HG03520 (cell line): ENCODE measurements at regions not wholly inside any gene's neighbourhood (a gene's known extent, or its start where the extent isn't known, plus 50 kb on each side); places are given as distances from the start of the nearest gene placed in this dataset.

Experiments
- ATAC-seq: cut with Tn5 transposase; IDR thresholded peaks from one replicate; pipeline ENCODE4 v1.9.1; 2021; ENCODE audit warnings: mild to moderate bottlenecking, moderate library complexity; ENCODE audit not compliant: unreplicated experiment

DNA sequence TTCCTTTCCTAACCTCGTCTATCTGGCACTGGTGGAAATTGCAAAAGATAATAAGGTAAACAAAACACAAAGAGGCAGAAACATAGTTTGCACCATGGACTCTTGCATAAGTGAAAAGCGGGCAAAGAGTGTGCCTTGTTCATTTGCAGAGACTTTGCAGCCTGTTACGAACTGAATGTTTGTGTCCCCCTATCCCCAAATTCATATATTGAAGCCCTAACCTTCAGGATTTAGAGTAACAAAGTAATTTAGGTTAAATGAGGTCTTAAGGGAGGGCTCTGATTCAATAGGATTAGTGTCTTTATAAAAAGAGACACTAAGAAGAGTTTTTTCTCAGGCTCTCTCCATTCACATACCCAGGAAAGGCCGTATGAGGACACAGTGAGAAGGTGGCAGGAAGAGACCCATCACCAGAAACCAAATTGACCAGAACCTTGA is 52.1 kb upstream of the FAM169A start:
- ATAC-seq = no peak

DNA sequence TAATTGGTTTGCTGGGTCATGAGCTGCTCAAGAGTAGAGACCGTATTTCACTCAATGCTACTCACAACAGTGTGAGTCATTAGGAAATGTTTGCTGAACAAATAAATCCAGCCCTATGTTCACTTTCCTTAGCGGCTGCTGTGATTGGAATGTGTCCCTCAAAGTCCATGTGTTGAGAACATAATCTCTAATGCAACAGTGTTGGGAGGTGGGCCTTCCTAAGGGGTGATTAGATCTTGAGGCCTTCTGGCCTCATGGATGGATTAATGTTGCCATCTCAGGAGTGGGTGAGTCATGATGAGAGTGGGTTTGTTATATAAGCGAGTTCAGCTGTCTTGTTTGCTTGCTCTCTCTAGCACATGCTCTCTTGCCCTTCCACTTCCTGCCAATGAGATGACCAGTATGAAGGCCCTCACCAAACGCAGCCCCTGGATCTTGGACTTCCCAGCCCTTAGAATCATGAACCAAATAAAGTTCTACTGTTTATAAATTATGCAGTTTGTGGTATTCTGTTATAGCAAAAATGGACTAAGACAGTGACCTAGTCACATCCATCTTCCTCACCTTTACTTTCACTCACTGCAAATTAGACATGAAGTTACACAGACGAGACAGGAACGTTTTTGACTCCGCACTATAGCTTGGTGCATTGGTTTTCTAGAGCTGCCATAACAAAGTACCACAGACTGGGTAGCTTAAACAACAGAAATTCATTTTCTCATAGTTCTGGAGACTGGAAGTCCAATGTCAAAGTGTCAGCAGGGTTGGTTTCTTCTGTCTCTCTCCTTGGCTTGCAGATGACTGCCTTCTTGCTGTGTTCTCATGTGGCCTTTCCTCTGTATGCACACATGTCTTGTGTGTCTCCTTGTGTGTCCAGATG is 50.9 kb upstream of the FAM169A start:
- ATAC-seq = no peak
